Skeletal muscle tissue (tissue), 3 donors: ENCODE measurements at regions not wholly inside any gene's neighbourhood (a gene's known extent, or its start where the extent isn't known, plus 50 kb on each side); places are given as distances from the start of the nearest gene placed in this dataset.

Source experiments
- H3K27ac ChIP-seq: one replicate; pipeline ENCODE4 v1.7.0; 2013; ENCODE audit warnings: mild to moderate bottlenecking, low read depth, low read length, inconsistent platforms
- H3K27me3 ChIP-seq, 3 donors: one replicate each; pipeline ENCODE4 v1.7.0; 2013; ENCODE audit warnings: low read length in 3 of 3; ENCODE audit not compliant: control insufficient read depth in 3 of 3, insufficient read depth in 3 of 3
- H3K36me3 ChIP-seq, 3 donors: one replicate each; pipeline ENCODE4 v1.7.0; 2013; ENCODE audit warnings: low read length in 3 of 3; ENCODE audit not compliant: control insufficient read depth in 3 of 3, insufficient read depth in 3 of 3
- H3K4me1 ChIP-seq, 3 donors: one replicate each; pipeline ENCODE4 v1.7.0; 2013; ENCODE audit warnings: low read length in 3 of 3, mild to moderate bottlenecking in 3 of 3; ENCODE audit not compliant: control insufficient read depth in 3 of 3, insufficient read depth in 3 of 3
- H3K4me3 ChIP-seq, 3 donors: one replicate each; pipeline ENCODE4 v1.7.0; 2013; ENCODE audit warnings: low read length in 3 of 3
- H3K9ac ChIP-seq, 3 donors: one replicate each; pipeline ENCODE4 v1.7.0; 2013; ENCODE audit warnings: low read length in 3 of 3, mild to moderate bottlenecking in 3 of 3, moderate library complexity in 2 of 3, low read depth in 1 of 3
- H3K9me3 ChIP-seq, 3 donors: one replicate each; pipeline ENCODE4 v1.7.0; 2013; ENCODE audit warnings: low read length in 3 of 3; ENCODE audit not compliant: control insufficient read depth in 3 of 3
- donor health status: Osteomylitis.

DNA sequence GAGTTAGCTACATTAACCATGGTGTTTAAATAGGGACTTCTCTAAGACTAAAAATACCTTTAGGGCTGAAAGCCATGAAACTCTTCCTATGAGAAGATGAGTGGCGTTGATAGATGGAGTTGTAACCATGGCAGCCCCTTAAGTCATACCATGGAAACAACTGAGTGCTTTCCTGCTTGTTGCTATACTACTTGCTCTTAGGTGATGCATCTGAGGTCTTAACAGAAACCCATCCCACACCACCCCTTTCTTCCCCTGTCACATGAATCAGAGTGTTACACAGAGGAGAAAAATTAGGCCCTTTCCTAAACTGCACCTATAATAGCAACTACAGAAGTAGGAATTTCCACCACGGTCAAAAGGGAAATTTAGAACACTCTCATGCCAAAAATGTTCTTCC lies 64.3 kb upstream of the ZC3H12C start:
- Histone ChIP-seq H3K27me3 (no peaks in the 10 kb centered on the region), H3K36me3 (no peaks in the 10 kb centered on the region), H3K27ac (no peak overlapping the region), H3K4me3 (no peak overlapping the region), H3K9me3 (no peaks in the 10 kb centered on the region), H3K4me1 (no peaks in the 10 kb centered on the region), H3K9ac (no peak overlapping the region)

DNA sequence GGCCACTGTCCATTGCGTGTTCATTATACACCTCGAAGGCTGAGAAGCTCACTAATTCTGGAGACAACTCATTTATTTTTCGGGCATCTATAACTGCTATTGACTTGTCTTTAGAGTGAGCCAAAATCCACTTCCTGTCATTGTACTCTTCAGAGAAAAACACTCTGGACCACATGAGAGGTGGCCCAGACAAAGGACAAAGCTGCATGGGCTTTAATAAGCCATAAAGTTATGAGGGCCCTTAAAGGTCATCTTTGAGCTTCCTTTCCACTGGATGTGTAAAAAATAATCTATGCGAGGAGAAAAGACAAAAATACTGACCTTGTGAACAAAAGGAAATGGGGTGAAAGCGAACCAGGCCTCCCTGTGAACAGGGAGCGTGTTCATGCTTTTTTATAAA lies 63.5 kb upstream of the ZC3H12C start:
- no peak overlapping the region for H3K4me3 ChIP-seq
- no peaks in the 10 kb centered on the region for H3K4me1 ChIP-seq
- H3K27me3 ChIP-seq: no peaks in the 10 kb centered on the region
- no peak overlapping the region for H3K9ac ChIP-seq
- no peak overlapping the region for H3K27ac ChIP-seq
- no peaks in the 10 kb centered on the region for H3K36me3 ChIP-seq
- no peaks in the 10 kb centered on the region for H3K9me3 ChIP-seq

DNA sequence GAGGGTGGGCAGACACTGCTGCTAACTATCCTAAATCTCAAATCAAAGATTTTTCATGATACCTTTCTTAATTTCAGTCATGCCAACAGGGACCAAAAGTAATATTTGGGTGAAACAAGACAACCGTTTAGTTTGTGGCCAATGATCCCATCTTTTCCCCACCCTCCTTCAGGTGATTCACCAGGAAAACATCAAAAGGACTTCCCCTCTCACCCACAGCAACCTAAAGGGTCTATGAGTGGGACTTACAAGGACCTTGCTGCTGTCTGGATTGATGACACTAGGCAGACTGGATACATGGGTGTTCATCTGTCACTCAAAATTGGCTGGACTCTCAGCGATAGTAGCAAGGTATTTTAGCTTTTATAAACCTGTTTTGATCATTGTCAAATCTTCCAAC lies 62.0 kb upstream of the ZC3H12C start:
- Histone ChIP-seq H3K9me3 (no peaks in the 10 kb centered on the region), H3K4me3 (no peak overlapping the region), H3K9ac (no peak overlapping the region), H3K4me1 (no peaks in the 10 kb centered on the region), H3K27me3 (no peaks in the 10 kb centered on the region), H3K36me3 (no peaks in the 10 kb centered on the region), H3K27ac (no peak overlapping the region)

DNA sequence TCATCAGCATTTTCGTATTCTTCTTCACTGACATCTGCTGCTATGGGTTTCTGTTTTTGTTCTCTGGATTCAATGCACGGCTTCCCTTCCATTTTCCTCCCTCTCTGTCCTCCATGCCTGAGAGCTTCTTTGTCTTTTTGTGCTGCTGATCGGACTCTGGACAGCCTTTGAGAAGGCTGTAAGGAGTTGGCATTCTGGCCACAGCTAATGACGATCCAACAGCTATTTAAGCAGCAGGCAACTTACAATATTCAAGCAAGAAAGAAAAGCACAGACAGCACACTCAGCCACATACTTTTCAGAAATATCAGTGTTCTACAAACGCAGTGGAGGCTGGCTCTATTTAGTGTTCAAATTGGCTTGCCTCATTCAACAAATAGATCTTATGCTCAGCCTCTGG lies 60.9 kb upstream of the ZC3H12C start:
- Histone ChIP-seq H3K9me3 (no peaks in the 10 kb centered on the region), H3K4me3 (no peak overlapping the region), H3K9ac (no peak overlapping the region), H3K36me3 (no peaks in the 10 kb centered on the region), H3K4me1 (no peaks in the 10 kb centered on the region), H3K27ac (no peak overlapping the region), H3K27me3 (no peaks in the 10 kb centered on the region)

DNA sequence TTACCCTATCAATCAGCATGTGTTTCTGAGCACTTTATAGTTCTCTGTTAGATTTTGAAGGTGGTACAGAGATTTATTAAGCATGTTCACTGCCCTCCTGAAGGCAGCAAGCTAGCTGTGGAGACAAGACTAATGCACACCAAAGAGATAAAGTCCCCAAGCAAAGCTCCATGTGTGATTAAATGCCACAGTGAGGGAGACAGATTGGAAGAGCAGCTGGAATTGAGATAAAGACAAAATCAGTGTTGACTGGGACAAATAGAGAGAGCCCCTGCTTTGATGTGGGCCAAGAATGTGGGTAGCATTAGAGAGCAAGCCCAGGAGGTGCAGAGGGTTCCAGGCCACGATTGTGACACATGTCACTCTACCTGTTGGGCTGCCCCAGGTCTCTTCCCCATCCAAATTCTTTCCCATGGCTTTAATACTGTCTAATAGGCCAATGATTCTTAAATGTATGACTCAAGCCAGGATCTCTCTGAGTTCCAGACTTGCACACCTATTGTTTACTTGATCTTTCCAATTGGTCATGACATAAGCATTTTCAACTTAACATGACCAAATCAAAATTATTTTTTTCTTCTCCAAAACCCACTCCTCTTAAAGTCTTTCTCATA lies 60.1 kb upstream of the ZC3H12C start:
- H3K9ac ChIP-seq: no peak overlapping the region
- no peak overlapping the region for H3K4me3 ChIP-seq

DNA sequence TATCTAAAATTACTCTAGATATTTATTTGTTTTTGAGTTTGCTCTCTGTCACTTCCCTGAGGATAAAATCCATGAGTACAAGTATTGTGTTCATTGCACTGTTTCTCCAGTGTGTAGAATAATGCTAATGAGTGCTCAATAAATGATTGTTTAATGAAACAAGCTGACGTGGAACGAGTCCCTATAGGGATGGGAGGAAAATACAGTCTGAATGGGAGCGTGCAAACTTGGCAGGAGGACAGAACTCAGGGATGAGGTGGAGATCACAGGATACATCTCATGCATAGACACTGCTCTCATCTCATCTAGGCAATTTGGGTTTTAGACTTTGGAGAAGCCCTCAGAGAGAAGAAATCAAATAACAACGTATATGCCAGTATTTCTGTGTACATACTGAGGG lies 58.4 kb upstream of the ZC3H12C start:
- Histone ChIP-seq H3K9ac (no peak overlapping the region), H3K36me3 (no peaks in the 10 kb centered on the region)

More for the DNA sequence above, 60.1 kb upstream of the ZC3H12C start:
- Histone ChIP-seq H3K4me1 (no peaks in the 10 kb centered on the region), H3K9me3 (no peaks in the 10 kb centered on the region), H3K27me3 (no peaks in the 10 kb centered on the region), H3K27ac (no peak overlapping the region), H3K36me3 (no peaks in the 10 kb centered on the region)

DNA sequence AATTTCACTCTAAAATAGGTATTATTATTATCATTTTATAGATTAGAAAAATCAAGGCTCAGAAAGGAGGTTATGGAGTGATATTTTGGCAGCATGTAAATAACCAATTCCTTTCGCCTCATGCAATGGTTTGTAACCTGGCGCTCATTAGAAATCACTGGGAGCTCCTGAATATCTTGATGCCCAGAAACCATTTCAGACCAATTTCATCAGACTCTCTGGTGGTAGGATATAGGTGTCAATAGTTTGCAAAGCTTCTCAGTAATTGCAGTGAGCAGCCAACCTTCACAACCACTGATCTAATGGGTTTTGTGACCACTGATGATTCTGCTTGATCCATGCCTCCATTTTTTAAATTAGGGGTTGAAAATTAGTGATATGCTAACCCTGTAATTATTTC lies 57.8 kb upstream of the ZC3H12C start:
- Histone ChIP-seq H3K9ac (no peak overlapping the region), H3K36me3 (no peaks in the 10 kb centered on the region), H3K4me3 (no peak overlapping the region), H3K4me1 (no peaks in the 10 kb centered on the region), H3K9me3 (no peaks in the 10 kb centered on the region), H3K27me3 (no peaks in the 10 kb centered on the region), H3K27ac (no peak overlapping the region)

More for the DNA sequence above, 58.4 kb upstream of the ZC3H12C start:
- Histone ChIP-seq H3K27ac (no peak overlapping the region), H3K4me1 (no peaks in the 10 kb centered on the region), H3K4me3 (no peak overlapping the region), H3K27me3 (no peaks in the 10 kb centered on the region), H3K9me3 (no peaks in the 10 kb centered on the region)

DNA sequence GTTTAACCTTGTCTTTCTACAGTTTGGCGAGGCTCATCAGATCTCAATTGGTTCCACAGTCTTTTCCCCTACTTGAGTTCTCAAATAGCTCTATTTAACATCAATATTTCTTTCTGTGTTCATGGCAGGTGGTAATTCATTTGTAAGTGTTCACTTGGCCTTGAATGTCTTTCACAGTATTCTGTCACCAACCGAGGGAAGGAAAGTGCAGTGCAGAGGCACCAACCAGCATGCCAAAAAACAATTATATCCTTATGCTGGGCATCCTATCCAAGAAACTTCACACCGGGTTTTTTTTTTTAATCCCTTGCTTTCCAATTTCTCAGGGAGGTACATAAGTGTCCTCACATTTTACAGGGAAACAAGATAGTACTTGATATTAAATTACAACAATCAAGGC lies 55.0 kb upstream of the ZC3H12C start:
- Histone ChIP-seq H3K4me3 (no peak overlapping the region), H3K27me3 (no peaks in the 10 kb centered on the region), H3K36me3 (no peaks in the 10 kb centered on the region), H3K4me1 (no peaks in the 10 kb centered on the region), H3K9ac (no peak overlapping the region), H3K9me3 (no peaks in the 10 kb centered on the region), H3K27ac (no peak overlapping the region)
